ENCODE measurements at regions not wholly inside any gene's neighbourhood (a gene's known extent, or its start where the extent isn't known, plus 50 kb on each side); places are given as distances from the start of the nearest gene placed in this dataset.

- TF ChIP-seq CTCF (IDR thresholded peaks at IDR 0.05) (no peak), POLR2A (IDR thresholded peaks at IDR 0.05) (no peak)
Observed at GRCh38 chr18:66432636-66433035, 171.3 kb downstream of the CDH19 start.
